CD4-positive, CD25-positive, alpha-beta regulatory T cell (primary cell): ENCODE measurements at regions not wholly inside any gene's neighbourhood (a gene's known extent, or its start where the extent isn't known, plus 50 kb on each side); places are given as distances from the start of the nearest gene placed in this dataset.

ENCODE experiments used
- ATAC-seq, 2 donors: fragments of 150-1000 bp; cut with Tn5 transposase; one replicate each; pipeline ENCODE4 v1.10.0; 2021; ENCODE audit warnings: low read depth in 2 of 2, moderate number of reproducible peaks in 2 of 2, moderate library complexity in 1 of 2
- DNase-seq, 3 donors: peaks; one replicate each; pipeline versions ENCODE4 v3.0.0 to v3.0.0-alpha.2; 2012 to 2022; ENCODE audit warnings: mixed read lengths in 1 of 3
- H3K27ac ChIP-seq: one replicate; pipeline ENCODE4 v1.7.0; 2013; ENCODE audit warnings: mild to moderate bottlenecking, low read length; ENCODE audit not compliant: insufficient read depth, poor library complexity, severe bottlenecking
- H3K27me3 ChIP-seq: one replicate; pipeline ENCODE4 v1.7.0; 2013; ENCODE audit warnings: low read length; ENCODE audit not compliant: control insufficient read depth, insufficient read depth
- H3K36me3 ChIP-seq: one replicate; pipeline ENCODE4 v1.7.0; 2013; ENCODE audit warnings: mild to moderate bottlenecking, low read length, moderate library complexity; ENCODE audit not compliant: control insufficient read depth, insufficient read depth
- H3K4me1 ChIP-seq: 2 replicates; pipeline ENCODE4 v1.7.0; 2013; ENCODE audit warnings: mild to moderate bottlenecking, low read length; ENCODE audit not compliant: insufficient read depth, control insufficient read depth, poor library complexity, severe bottlenecking
- H3K4me3 ChIP-seq: one replicate; pipeline ENCODE4 v1.7.0; 2013; ENCODE audit warnings: low read depth, mild to moderate bottlenecking, low read length, moderate library complexity
- H3K9me3 ChIP-seq, 2 experiments: 1 replicate in 1 of 2; 2 replicates in 1 of 2; pipeline ENCODE4 v1.7.0; 2013; ENCODE audit warnings: low read length in 2 of 2, mild to moderate bottlenecking in 1 of 2, moderate library complexity in 1 of 2; ENCODE audit not compliant: control insufficient read depth in 2 of 2
- H3K27ac Mint-ChIP-seq, 3 donors: one replicate each; pipeline ENCODE4 v1.8.0; 2020 to 2022; ENCODE audit warnings: mild to moderate bottlenecking in 3 of 3, mixed read lengths in 3 of 3, moderate library complexity in 2 of 3
- H3K27me3 Mint-ChIP-seq: one replicate; pipeline ENCODE4 v1.8.0; 2022; ENCODE audit warnings: mild to moderate bottlenecking, mixed read lengths
- H3K36me3 Mint-ChIP-seq: one replicate; pipeline ENCODE4 v1.8.0; 2020; ENCODE audit warnings: mixed read lengths
- H3K4me1 Mint-ChIP-seq, 4 donors: one replicate each; pipeline ENCODE4 v1.8.0; 2020 to 2022; ENCODE audit warnings: mixed read lengths in 4 of 4, mild to moderate bottlenecking in 1 of 4
- H3K4me3 Mint-ChIP-seq, 4 donors: one replicate each; pipeline ENCODE4 v1.8.0; 2020 to 2022; ENCODE audit warnings: mild to moderate bottlenecking in 4 of 4, mixed read lengths in 4 of 4, moderate library complexity in 3 of 4
- H3K9me3 Mint-ChIP-seq, 7 donors: one replicate each; pipeline ENCODE4 v1.8.0; 2020 to 2022; ENCODE audit warnings: mixed read lengths in 7 of 7, mild to moderate bottlenecking in 3 of 7, moderate library complexity in 2 of 7

DNA sequence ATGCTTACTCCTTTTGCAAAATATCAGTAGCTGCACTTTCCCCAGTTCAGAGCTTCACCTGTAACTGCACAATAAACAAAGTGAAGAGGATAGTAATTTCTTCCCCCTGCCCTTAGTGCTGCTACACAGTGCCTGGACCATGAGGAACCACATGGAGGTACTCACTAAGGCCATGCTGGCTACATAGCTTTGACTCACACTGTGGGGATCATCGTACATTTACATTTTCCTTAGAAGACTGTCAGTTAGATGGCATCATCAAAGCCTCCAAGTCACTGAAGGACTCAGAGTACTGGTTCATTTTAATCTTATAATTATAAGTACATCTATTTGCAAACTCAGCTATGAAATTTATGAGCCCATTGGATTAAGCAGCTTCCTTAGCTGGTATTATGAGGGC lies 1416.5 kb upstream of the CELF4 start:
- no peaks in the 10 kb centered on the region for H3K36me3 ChIP-seq
- peaks cover 0 to 2% of the 10 kb centered on the region in 2 experiments for H3K9me3 ChIP-seq
- Mint-ChIP-seq H3K4me1 (no peaks in the 10 kb centered on the region), H3K4me3 (no peak overlapping the region), H3K27ac (no peak overlapping the region), H3K9me3 (peaks cover 0 to 14% (median 0%) of the 10 kb centered on the region in 7 donors), H3K36me3 (no peaks in the 10 kb centered on the region), H3K27me3 (no peaks in the 10 kb centered on the region)
- H3K4me3 ChIP-seq, result no peak overlapping the region
- DNase-seq, result no peak
- no peak for ATAC-seq
- no peaks in the 10 kb centered on the region for H3K27me3 ChIP-seq
- no peaks in the 10 kb centered on the region for H3K4me1 ChIP-seq
- H3K27ac ChIP-seq, result no peak overlapping the region

DNA sequence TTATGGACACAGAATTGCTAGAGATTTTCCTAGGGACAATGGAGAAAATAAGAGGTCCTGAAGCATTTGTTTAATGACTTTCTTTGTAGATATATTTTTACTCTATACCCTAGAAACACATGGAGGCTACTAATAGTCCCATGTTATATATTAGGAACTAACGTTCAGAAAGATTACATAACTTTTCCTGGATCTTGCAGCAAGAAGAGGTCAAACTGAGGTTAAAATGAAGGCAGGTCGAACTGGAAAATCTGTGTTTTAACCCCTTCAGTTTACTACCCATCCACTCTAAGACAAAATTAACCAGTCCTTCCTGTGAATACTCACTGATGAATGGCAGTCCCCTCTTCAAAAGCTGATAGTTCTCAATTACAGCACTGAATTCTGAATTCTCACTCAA lies 1415.8 kb upstream of the CELF4 start:
- Histone ChIP-seq H3K9me3 (peaks cover 0 to 2% of the 10 kb centered on the region in 2 experiments), H3K36me3 (no peaks in the 10 kb centered on the region), H3K27ac (no peak overlapping the region), H3K27me3 (no peaks in the 10 kb centered on the region), H3K4me3 (no peak overlapping the region), H3K4me1 (no peaks in the 10 kb centered on the region)
- DNase-seq (no peak), ATAC-seq (no peak)
- Mint-ChIP-seq H3K27ac (no peak overlapping the region), H3K4me3 (no peak overlapping the region), H3K4me1 (no peaks in the 10 kb centered on the region), H3K36me3 (no peaks in the 10 kb centered on the region), H3K9me3 (peaks cover 0 to 14% (median 0%) of the 10 kb centered on the region in 7 donors), H3K27me3 (no peaks in the 10 kb centered on the region)

DNA sequence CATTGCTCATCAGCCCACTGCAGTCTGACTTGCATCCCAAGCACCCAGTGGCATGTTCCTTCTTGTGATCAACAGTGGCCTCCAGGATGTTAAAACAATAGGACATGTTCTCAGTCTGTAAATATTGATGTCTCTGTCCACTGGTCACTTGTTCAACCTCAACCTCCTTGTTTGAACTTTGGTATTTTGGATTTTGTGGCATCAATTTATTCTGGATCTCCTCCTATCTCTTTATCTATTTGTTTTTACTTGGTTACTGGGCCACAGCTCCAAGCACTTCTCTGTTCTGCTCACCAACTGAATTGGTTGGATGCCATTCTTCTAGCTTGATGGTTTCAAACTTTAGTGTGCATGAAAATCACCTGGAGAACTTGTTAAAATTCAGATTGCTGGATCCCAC lies 1414.8 kb upstream of the CELF4 start:
- no peaks in the 10 kb centered on the region for H3K4me1 Mint-ChIP-seq
- H3K27me3 ChIP-seq, result no peaks in the 10 kb centered on the region

DNA sequence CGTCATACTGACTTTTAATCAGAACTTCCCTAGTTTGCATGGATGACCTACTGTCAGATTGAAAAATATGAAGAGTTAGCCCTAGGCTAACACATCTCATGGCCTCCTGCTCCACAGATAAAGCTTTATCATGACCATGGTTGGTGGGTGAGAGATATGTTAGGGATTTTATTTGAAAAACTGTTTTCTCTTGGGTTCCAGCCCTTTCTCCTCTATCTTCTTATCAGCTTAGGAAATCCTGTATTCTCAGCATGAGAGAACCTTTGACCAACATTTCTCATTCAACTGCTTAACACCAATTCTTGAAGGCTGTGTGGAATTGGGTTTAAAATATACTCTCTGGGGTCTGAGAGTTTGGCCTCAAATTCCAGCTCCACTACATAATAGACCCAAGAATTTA lies 1407.0 kb upstream of the CELF4 start:
- DNase-seq (no peak), ATAC-seq (no peak)
- Mint-ChIP-seq H3K4me3 (no peak overlapping the region), H3K27ac (no peak overlapping the region), H3K4me1 (no peaks in the 10 kb centered on the region), H3K27me3 (no peaks in the 10 kb centered on the region), H3K36me3 (no peaks in the 10 kb centered on the region), H3K9me3 (peaks cover 0 to 5% (median 1%) of the 10 kb centered on the region in 7 donors)
- no peak overlapping the region for H3K27ac ChIP-seq
- no peak overlapping the region for H3K4me3 ChIP-seq
- no peaks in the 10 kb centered on the region for H3K4me1 ChIP-seq
- no peaks in the 10 kb centered on the region for H3K27me3 ChIP-seq
- no peaks in the 10 kb centered on the region for H3K9me3 ChIP-seq
- no peaks in the 10 kb centered on the region for H3K36me3 ChIP-seq

More for the DNA sequence above, 1414.8 kb upstream of the CELF4 start:
- Mint-ChIP-seq H3K4me3 (no peak overlapping the region), H3K27me3 (no peaks in the 10 kb centered on the region), H3K9me3 (peaks cover 0 to 11% (median 0%) of the 10 kb centered on the region in 7 donors), H3K36me3 (no peaks in the 10 kb centered on the region), H3K27ac (no peak overlapping the region)
- no peaks in the 10 kb centered on the region for H3K4me1 ChIP-seq
- no peak overlapping the region for H3K4me3 ChIP-seq
- ATAC-seq (no peak), DNase-seq (no peak)
- H3K9me3 ChIP-seq, result peaks cover 0 to 2% of the 10 kb centered on the region in 2 experiments
- H3K36me3 ChIP-seq, result no peaks in the 10 kb centered on the region
- no peak overlapping the region for H3K27ac ChIP-seq

DNA sequence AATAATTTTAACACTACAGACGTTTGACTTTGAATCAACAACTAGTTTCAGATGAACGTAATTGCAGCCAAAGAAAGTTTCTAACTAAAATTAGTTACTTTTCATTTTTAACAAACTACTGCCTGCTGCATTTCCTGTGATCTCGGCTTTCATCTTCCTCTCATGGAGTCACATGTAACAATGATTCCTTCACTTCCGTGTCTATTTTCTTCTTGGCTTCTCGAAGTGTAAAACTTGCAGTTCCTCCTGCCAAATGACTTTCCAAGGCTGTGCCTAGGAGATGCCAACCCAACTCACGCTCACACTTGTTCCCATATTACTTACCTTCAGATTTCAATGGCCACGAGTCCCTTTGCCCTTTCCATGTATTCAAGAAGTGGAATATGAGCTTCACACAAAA lies 1406.3 kb upstream of the CELF4 start:
- Mint-ChIP-seq H3K9me3 (peaks cover 0 to 5% (median 1%) of the 10 kb centered on the region in 7 donors), H3K27me3 (no peaks in the 10 kb centered on the region), H3K4me1 (no peaks in the 10 kb centered on the region), H3K27ac (no peak overlapping the region), H3K4me3 (no peak overlapping the region), H3K36me3 (no peaks in the 10 kb centered on the region)
- Histone ChIP-seq H3K36me3 (no peaks in the 10 kb centered on the region), H3K4me3 (no peak overlapping the region), H3K27me3 (no peaks in the 10 kb centered on the region), H3K9me3 (no peaks in the 10 kb centered on the region), H3K27ac (no peak overlapping the region), H3K4me1 (no peaks in the 10 kb centered on the region)
- ATAC-seq (no peak), DNase-seq (no peak)

DNA sequence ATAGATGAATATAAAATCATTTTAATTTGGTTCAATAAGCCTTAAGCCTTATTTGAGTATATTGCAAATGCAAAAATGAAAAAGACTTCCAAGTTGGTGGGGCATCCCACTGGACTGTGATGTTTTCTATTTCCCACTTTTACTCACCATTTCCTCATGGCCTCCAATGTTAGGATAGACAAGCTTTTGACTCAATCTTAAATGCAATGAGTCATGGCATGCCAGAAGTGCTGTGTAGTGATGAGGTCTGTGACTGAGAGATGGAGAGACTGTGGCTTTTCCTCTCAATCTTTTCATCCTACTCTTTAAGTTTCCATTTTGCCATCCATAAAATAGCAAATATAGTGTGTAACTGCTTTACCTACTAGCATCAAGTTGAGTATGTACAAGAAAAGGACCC lies 1401.2 kb upstream of the CELF4 start:
- H3K4me1 Mint-ChIP-seq, result no peaks in the 10 kb centered on the region
- H3K27me3 Mint-ChIP-seq, result no peaks in the 10 kb centered on the region
- no peaks in the 10 kb centered on the region for H3K36me3 ChIP-seq
- no peak overlapping the region for H3K27ac ChIP-seq
- peaks cover 0 to 8% (median 0%) of the 10 kb centered on the region in 7 donors for H3K9me3 Mint-ChIP-seq
- no peak for ATAC-seq
- no peaks in the 10 kb centered on the region for H3K27me3 ChIP-seq
- no peak for DNase-seq
- H3K9me3 ChIP-seq, result no peaks in the 10 kb centered on the region
- no peak overlapping the region for H3K4me3 Mint-ChIP-seq
- H3K36me3 Mint-ChIP-seq, result no peaks in the 10 kb centered on the region
- no peak overlapping the region for H3K4me3 ChIP-seq
- no peaks in the 10 kb centered on the region for H3K4me1 ChIP-seq
- H3K27ac Mint-ChIP-seq, result no peak overlapping the region

DNA sequence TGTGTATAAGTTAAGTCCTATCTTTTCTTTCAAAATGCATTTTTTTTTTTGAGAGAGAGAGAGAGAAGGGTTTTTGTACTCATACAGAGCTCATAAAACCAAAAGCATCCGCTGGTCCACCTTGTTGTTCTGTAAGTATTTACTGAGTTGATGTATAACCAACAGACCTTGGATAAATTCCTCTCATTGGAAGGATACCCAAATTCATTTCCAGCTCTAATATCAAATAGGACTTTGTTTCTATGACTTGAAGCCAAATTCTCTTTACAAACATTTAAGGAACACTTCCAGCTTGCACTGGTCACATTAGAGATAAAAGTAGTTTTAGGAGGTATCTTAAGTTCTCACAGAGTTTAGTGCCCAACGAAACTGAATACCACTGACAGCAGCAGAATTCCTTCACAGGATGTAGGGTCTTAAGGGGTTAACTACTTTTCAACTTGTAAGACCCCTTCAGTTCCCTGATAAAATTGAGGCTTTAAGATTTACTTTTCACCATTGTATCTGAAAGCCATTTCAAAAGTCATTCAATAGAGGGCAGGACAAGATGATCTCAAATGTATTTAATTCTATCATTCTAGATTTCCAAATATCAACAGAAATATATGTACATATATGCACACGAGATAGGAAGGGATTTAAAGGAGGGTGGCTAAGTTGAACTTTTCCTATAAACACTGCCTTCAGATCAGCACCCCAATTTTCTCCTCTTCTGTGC lies 1398.5 kb upstream of the CELF4 start:
- Histone ChIP-seq H3K4me3 (no peak overlapping the region), H3K4me1 (no peaks in the 10 kb centered on the region), H3K27me3 (no peaks in the 10 kb centered on the region), H3K9me3 (no peaks in the 10 kb centered on the region), H3K27ac (no peak overlapping the region), H3K36me3 (no peaks in the 10 kb centered on the region)
- no peak overlapping the region for H3K4me3 Mint-ChIP-seq
- peaks cover 0 to 5% (median 0%) of the 10 kb centered on the region in 7 donors for H3K9me3 Mint-ChIP-seq
- no peaks in the 10 kb centered on the region for H3K36me3 Mint-ChIP-seq
- no peak overlapping the region for H3K27ac Mint-ChIP-seq
- no peaks in the 10 kb centered on the region for H3K27me3 Mint-ChIP-seq
- no peaks in the 10 kb centered on the region for H3K4me1 Mint-ChIP-seq
- ATAC-seq, result no peak
- no peak for DNase-seq

DNA sequence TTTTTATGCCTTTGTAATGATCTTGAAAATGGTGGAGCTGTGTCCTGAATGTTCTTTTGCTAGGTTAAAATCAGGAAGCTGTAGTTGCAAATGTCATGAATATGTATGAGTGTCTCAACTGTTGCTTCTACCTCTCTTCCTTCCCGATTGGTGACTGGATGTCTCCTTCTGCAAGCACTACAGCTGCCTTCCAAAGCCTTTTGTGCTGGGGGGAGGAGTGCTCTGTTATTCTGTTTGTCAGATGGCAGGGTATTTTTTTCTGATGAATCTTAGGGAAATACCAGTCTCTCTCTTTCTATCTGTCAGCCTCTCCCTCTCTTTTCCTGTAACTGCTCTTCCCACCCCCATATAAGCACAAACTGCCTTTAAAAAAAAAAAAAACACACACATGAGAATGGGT lies 1396.3 kb upstream of the CELF4 start:
- peaks cover 0 to 6% (median 0%) of the 10 kb centered on the region in 7 donors for H3K9me3 Mint-ChIP-seq
- no peaks in the 10 kb centered on the region for H3K9me3 ChIP-seq
- no peaks in the 10 kb centered on the region for H3K4me1 ChIP-seq
- no peak overlapping the region for H3K4me3 ChIP-seq
- no peak overlapping the region for H3K4me3 Mint-ChIP-seq
- H3K36me3 ChIP-seq, result no peaks in the 10 kb centered on the region
- no peaks in the 10 kb centered on the region for H3K27me3 ChIP-seq
- no peaks in the 10 kb centered on the region for H3K4me1 Mint-ChIP-seq
- ATAC-seq (no peak), DNase-seq (no peak)
- no peak overlapping the region for H3K27ac ChIP-seq
- no peaks in the 10 kb centered on the region for H3K36me3 Mint-ChIP-seq
- no peak overlapping the region for H3K27ac Mint-ChIP-seq
- H3K27me3 Mint-ChIP-seq, result no peaks in the 10 kb centered on the region
